ENCODE measurements at regions not wholly inside any gene's neighbourhood (a gene's known extent, or its start where the extent isn't known, plus 50 kb on each side); places are given as distances from the start of the nearest gene placed in this dataset.

- Mint-ChIP-seq H3K27ac (ENCODE audit: unreplicated experiment) (no peak overlapping the region), H3K36me3 (ENCODE audit: insufficient read depth, unreplicated experiment) (no peaks in the 10 kb centered on the region), H3K27me3 (ENCODE audit: insufficient read depth, unreplicated experiment) (no peaks in the 10 kb centered on the region), H3K9me3 (ENCODE audit: unreplicated experiment) (no peaks in the 10 kb centered on the region), H3K4me3 (ENCODE audit: unreplicated experiment) (no peak overlapping the region), H3K4me1 (ENCODE audit: low read depth, unreplicated experiment) (no peaks in the 10 kb centered on the region)
- TF ChIP-seq CTCF (IDR thresholded peaks at IDR 0.05; ENCODE audit: insufficient read depth in 1 of 2, low read depth in 1 of 2, low read length in 1 of 2, severe bottlenecking in 1 of 2, unreplicated experiment in 1 of 2) = no peak
- Histone ChIP-seq H3K9me3 (no peaks in the 10 kb centered on the region), H3K27me3 (replicated peaks; ENCODE audit: control insufficient read depth, insufficient read depth, low read length) (no peaks in the 10 kb centered on the region), H3K4me3 (ENCODE audit: low read depth, low read length) (no peak overlapping the region), H3K36me3 (ENCODE audit: control insufficient read depth, insufficient read depth, low read length) (no peaks in the 10 kb centered on the region), H3K4me1 (no peaks in the 10 kb centered on the region)
- intact Hi-C loops (cut with micrococcal nuclease; ENCODE audit: unreplicated experiment) = no loop called here
- no TSS peak for BruUV-seq (replicated peaks)
- CTCF ChIA-PET = no interaction called here
- POLR2A ChIA-PET = no interaction called here
- DNase-seq = no peak
Observed at GRCh38 chr3:76402926-76403325, 617.6 kb upstream of the ZNF717 start.

- no peaks in the 10 kb centered on the region for H3K9me3 Mint-ChIP-seq (ENCODE audit: unreplicated experiment)
- Histone ChIP-seq H3K9me3 (no peaks in the 10 kb centered on the region), H3K4me1 (no peaks in the 10 kb centered on the region), H3K36me3 (ENCODE audit: control insufficient read depth, insufficient read depth, low read length) (no peaks in the 10 kb centered on the region), H3K27me3 (replicated peaks; ENCODE audit: control insufficient read depth, insufficient read depth, low read length) (no peaks in the 10 kb centered on the region), H3K4me3 (ENCODE audit: low read depth, low read length) (no peak overlapping the region)
- ChIA-PET POLR2A (no interaction called here), CTCF (no interaction called here)
- intact Hi-C loops (cut with micrococcal nuclease; ENCODE audit: unreplicated experiment) = no loop called here
- DNase-seq = no peak
- no peak overlapping the region for H3K4me3 Mint-ChIP-seq (ENCODE audit: unreplicated experiment)
- no peak overlapping the region for H3K27ac Mint-ChIP-seq (ENCODE audit: unreplicated experiment)
- no peak for TF ChIP-seq CTCF (IDR thresholded peaks at IDR 0.05; ENCODE audit: insufficient read depth in 1 of 2, low read depth in 1 of 2, low read length in 1 of 2, severe bottlenecking in 1 of 2, unreplicated experiment in 1 of 2)
- H3K4me1 Mint-ChIP-seq (ENCODE audit: low read depth, unreplicated experiment) = no peaks in the 10 kb centered on the region
- no peaks in the 10 kb centered on the region for H3K27me3 Mint-ChIP-seq (ENCODE audit: insufficient read depth, unreplicated experiment)
- no peaks in the 10 kb centered on the region for H3K36me3 Mint-ChIP-seq (ENCODE audit: insufficient read depth, unreplicated experiment)
- no TSS peak for BruUV-seq (replicated peaks)
Observed at GRCh38 chr3:76403556-76403955, 618.2 kb upstream of the ZNF717 start.

DNA sequence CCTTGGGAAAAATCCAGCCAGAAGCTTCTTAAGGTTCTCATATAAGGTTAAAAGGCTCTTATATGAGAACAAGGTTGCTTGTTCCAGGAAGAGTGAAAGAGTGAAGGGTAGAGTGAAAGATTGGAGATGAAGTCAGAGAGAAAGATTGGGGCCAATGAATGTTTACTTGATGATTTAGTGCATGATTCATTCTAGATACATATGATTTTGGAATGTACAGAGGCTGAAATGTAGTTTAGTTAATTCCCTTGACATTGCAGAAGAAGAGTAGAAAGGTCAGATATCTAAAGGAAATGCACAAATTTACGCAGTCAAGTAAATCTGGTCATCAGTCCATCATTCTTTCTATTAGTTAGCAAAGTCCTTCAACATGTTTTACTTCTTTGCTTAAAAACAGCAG is 619.8 kb upstream of the ZNF717 start:
- TF ChIP-seq CTCF (IDR thresholded peaks at IDR 0.05; ENCODE audit: insufficient read depth in 1 of 2, low read depth in 1 of 2, low read length in 1 of 2, severe bottlenecking in 1 of 2, unreplicated experiment in 1 of 2) = no peak
- Histone ChIP-seq H3K27me3 (replicated peaks; ENCODE audit: control insufficient read depth, insufficient read depth, low read length) (no peaks in the 10 kb centered on the region), H3K36me3 (ENCODE audit: control insufficient read depth, insufficient read depth, low read length) (no peaks in the 10 kb centered on the region), H3K9me3 (no peaks in the 10 kb centered on the region), H3K4me3 (ENCODE audit: low read depth, low read length) (no peak overlapping the region), H3K4me1 (no peaks in the 10 kb centered on the region)
- CTCF ChIA-PET = no interaction called here
- H3K27me3 Mint-ChIP-seq (ENCODE audit: insufficient read depth, unreplicated experiment) = no peaks in the 10 kb centered on the region
- intact Hi-C loops (cut with micrococcal nuclease; ENCODE audit: unreplicated experiment) = no loop called here
- no peaks in the 10 kb centered on the region for H3K9me3 Mint-ChIP-seq (ENCODE audit: unreplicated experiment)
- H3K4me3 Mint-ChIP-seq (ENCODE audit: unreplicated experiment) = no peak overlapping the region
- no peaks in the 10 kb centered on the region for H3K4me1 Mint-ChIP-seq (ENCODE audit: low read depth, unreplicated experiment)
- BruUV-seq (replicated peaks) = no TSS peak
- H3K27ac Mint-ChIP-seq (ENCODE audit: unreplicated experiment) = no peak overlapping the region
- POLR2A ChIA-PET = no interaction called here
- no peak for DNase-seq
- no peaks in the 10 kb centered on the region for H3K36me3 Mint-ChIP-seq (ENCODE audit: insufficient read depth, unreplicated experiment)

Measured in Caco-2 (cell line).